AG10803 (cell line): ENCODE measurements at regions not wholly inside any gene's neighbourhood (a gene's known extent, or its start where the extent isn't known, plus 50 kb on each side); places are given as distances from the start of the nearest gene placed in this dataset.

ENCODE experiments used
- DNase-seq: peaks from one replicate; pipeline ENCODE4 v3.0.0; 2010; ENCODE audit warnings: low read depth
- H3K4me3 ChIP-seq: 2 replicates; pipeline ENCODE4 v1.5.1; 2011; ENCODE audit warnings: mild to moderate bottlenecking, low read length, control low read depth
- TF ChIP-seq, protein P1 (sequence below): conservative IDR thresholded peaks from 2 replicates; pipeline ENCODE4 v1.5.1; 2011; ENCODE audit warnings: mild to moderate bottlenecking, low read length, control low read depth, inconsistent platforms

GRCh38 chr13:72586518-72586917 is 140.9 kb downstream of the MZT1 start:
- TF ChIP-seq, protein P1, sequence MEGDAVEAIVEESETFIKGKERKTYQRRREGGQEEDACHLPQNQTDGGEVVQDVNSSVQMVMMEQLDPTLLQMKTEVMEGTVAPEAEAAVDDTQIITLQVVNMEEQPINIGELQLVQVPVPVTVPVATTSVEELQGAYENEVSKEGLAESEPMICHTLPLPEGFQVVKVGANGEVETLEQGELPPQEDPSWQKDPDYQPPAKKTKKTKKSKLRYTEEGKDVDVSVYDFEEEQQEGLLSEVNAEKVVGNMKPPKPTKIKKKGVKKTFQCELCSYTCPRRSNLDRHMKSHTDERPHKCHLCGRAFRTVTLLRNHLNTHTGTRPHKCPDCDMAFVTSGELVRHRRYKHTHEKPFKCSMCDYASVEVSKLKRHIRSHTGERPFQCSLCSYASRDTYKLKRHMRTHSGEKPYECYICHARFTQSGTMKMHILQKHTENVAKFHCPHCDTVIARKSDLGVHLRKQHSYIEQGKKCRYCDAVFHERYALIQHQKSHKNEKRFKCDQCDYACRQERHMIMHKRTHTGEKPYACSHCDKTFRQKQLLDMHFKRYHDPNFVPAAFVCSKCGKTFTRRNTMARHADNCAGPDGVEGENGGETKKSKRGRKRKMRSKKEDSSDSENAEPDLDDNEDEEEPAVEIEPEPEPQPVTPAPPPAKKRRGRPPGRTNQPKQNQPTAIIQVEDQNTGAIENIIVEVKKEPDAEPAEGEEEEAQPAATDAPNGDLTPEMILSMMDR, result no peak
- no peak for DNase-seq
- no peak overlapping the region for H3K4me3 ChIP-seq

DNA sequence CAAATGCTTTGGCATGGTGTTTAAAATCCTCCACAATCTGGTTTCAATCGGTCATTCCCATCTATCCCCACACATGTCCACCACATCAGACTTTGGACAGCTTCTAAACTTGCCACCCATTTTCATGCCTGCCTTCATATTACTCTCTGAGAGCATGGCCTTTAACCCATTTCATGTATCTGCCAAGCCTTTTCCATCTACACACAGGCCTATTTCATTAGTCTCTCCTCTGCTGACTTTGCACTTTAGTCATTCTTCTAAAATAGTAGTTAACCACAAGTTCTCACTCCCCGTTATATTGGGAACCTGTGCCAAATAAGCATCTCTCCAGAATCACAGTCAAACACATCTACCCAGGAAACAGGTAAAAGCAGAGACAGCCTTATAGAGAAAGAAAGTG is 142.2 kb downstream of the MZT1 start:
- no peak overlapping the region for H3K4me3 ChIP-seq
- DNase-seq, result no peak
- TF ChIP-seq, protein P1, result no peak

DNA sequence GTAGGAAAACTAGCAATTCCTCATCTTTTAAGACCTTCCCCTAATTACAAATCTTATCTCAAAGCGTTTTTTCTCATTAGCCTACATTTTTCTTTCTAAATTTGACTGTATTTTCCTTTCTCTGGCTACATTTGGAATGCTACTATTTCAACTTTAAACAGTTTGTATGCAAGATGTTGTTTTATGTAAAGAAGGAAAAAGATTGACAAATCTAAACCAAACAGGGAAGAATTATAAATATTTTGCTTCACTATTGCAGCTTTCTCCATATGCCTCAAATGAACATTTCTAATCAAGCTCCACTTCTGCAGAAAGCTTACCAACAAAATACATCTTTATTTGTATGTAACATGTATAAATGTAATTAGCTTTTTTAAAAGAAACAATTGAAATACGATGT is 156.2 kb downstream of the MZT1 start:
- DNase-seq, result no peak
- H3K4me3 ChIP-seq, result no peak overlapping the region
- TF ChIP-seq, protein P1, result no peak

DNA sequence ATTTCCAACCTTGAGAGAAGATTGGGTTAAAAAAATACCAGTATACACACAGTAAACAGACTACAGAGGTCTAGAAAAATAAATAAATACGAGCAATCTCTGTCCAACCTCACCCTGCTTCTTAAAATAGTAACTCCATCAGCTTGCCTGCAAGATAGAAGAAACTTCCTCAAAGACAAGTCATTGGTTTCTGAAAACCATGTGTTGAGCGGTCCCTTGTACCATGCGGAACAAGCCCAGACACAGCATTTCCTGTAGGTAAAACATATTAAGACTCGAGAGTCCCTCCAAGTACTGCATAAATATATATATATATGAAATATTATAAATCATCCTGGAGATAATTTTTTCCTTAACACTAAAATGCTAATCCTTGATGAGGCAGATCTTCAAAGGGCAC is 157.4 kb downstream of the MZT1 start:
- DNase-seq, result no peak
- no peak overlapping the region for H3K4me3 ChIP-seq

DNA sequence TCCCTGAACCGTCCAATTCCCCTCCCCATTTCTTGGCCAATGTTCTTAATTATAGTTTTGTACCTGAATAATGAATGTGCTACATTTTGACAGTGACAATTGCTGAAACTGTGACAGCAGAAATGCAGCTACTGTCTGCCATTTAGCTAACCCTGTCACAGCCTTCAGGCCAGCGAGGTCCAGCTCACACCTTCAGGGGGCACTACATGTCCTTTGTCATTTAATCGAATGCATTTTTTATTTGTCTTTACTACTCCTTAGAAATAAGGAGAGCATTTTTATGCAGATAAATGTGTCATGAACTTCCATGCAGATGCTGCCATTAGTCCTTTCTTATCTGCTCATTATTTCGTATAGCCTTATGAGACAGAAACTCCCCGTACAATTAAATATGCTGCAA is 159.9 kb downstream of the MZT1 start:
- TF ChIP-seq, protein P1, result no peak
- H3K4me3 ChIP-seq, result no peak overlapping the region
- no peak for DNase-seq

More for the DNA sequence above, 157.4 kb downstream of the MZT1 start:
- TF ChIP-seq, protein P1, result no peak

DNA sequence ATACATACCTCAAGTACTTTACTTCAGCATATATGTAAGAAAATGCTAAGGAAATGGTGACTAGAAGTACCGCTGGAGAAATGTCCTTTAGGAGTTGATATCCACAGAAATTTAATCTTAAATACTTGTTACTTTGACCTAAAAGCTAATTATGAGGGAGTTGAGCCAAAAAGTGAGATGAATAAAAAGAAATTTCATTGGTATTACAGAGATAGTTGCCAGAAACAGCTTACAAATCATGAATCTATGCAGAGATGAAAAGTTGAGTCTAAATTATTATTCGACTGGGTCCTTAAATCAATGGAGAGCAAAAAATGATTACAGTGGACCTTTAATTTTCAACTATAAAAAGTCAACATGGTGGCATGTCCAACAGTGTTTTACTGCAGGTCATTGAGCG is 160.9 kb downstream of the MZT1 start:
- no peak overlapping the region for H3K4me3 ChIP-seq
- DNase-seq, result no peak
- TF ChIP-seq, protein P1, result no peak

DNA sequence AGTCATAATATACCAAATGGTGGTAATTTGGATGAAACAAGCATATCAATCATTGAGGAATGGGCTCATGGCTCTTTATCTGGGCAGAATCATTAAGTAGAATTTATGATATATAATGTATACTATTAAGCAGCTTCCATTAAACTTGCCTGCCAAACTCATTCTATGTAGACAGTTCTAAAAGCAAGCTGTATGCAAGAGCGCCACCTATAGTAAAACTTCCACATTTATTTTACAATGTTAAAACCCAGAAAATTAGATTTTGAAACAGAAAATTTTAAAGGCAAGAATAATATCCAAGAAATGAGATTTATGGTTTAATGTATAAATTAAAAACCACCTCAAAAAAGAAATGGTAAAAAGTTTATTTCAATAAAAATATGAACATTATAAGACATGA is 161.5 kb downstream of the MZT1 start:
- TF ChIP-seq, protein P1, result peak; percentile 58
- H3K4me3 ChIP-seq, result no peak overlapping the region
- DNase-seq, result peak; percentile 12
